ENCODE measurements at regions not wholly inside any gene's neighbourhood (a gene's known extent, or its start where the extent isn't known, plus 50 kb on each side); places are given as distances from the start of the nearest gene placed in this dataset.

DNA sequence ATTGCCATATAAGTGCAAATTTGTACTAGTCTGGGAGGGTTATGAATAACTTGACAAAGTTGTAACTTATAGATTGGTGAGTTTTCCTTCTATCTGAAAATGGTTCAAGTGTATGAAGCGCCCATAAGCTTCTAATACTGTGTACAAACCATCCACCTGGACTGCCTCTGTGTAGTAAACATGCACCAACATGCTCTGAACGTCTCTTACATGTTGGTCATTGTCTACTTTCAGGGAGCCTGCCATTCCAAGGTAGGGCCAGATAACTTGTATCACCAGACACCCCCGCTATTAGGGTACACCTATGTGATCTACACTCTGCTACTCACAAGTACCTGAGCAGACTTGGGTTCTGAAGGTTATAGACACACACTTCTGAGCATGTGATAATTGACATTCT is 735.5 kb upstream of the API5 start:
- Histone ChIP-seq H3K9me3 (no peaks in the 10 kb centered on the region), H3K4me1 (no peaks in the 10 kb centered on the region), H3K4me3 (no peak overlapping the region), H3K27me3 (no peaks in the 10 kb centered on the region), H3K9ac (ENCODE audit: low read depth in 2 of 2, low read length in 2 of 2) (no peak overlapping the region), H3K27ac (no peak overlapping the region), H3K36me3 (no peaks in the 10 kb centered on the region)
- TF ChIP-seq CTCF (IDR thresholded peaks at IDR 0.05) = no peak
- no peak for DNase-seq
- intact Hi-C loops (cut with DNase I) = no loop called here

GRCh38 chr11:42589286-42589685 is 722.5 kb upstream of the API5 start:
- Histone ChIP-seq H3K4me3 (no peak overlapping the region), H3K27ac (no peak overlapping the region), H3K4me1 (no peaks in the 10 kb centered on the region), H3K9ac (ENCODE audit: low read depth in 2 of 2, low read length in 2 of 2) (no peak overlapping the region), H3K9me3 (no peaks in the 10 kb centered on the region), H3K27me3 (no peaks in the 10 kb centered on the region), H3K36me3 (no peaks in the 10 kb centered on the region)
- no peak for TF ChIP-seq CTCF (IDR thresholded peaks at IDR 0.05)
- no peak for DNase-seq
- intact Hi-C loops (cut with DNase I) = no loop called here

DNA sequence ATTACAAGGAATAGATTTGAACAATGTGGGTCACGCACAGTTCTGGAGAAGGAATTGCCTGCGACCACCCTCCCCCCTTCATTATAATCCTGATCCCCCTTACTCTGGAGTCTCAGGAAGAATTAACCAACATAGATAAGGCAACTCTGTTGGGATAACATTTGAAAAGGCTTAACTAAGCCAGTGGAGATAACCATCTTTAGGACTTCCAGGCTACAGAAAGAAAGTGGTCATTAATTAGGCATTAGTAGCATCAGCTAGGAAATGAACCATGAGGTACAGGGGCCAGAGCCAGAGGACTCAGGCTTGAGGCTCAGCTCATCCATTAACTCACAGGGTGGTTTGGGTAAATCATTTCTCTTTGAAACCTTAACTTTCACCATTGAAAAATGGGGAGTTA is 720.0 kb upstream of the API5 start:
- no peaks in the 10 kb centered on the region for H3K27me3 ChIP-seq
- no peak overlapping the region for H3K4me3 ChIP-seq
- no peak for DNase-seq
- H3K36me3 ChIP-seq = no peaks in the 10 kb centered on the region
- no peaks in the 10 kb centered on the region for H3K4me1 ChIP-seq
- no peaks in the 10 kb centered on the region for H3K9me3 ChIP-seq
- intact Hi-C loops (cut with DNase I) = no loop called here
- H3K9ac ChIP-seq (ENCODE audit: low read depth in 2 of 2, low read length in 2 of 2) = no peak overlapping the region
- TF ChIP-seq CTCF (IDR thresholded peaks at IDR 0.05) = no peak
- H3K27ac ChIP-seq = no peak overlapping the region

DNA sequence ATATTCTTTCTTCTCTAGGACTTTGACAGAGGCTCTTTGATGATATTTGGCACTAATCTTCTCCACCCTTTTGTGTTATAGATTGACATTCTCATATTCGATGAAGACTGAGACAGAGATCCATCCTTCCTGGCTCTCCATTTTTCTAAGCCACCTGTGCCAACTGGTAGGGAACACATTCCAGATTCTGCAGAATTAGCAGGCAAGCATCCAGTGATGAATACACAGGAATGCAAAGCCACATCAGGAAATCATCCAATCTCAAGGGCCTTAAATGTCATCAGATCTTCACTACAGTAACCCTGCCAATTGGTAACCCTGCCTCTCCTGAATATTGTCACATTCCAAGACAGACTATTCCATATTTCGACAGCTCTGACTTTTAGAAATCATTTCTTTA is 718.4 kb upstream of the API5 start:
- no peaks in the 10 kb centered on the region for H3K36me3 ChIP-seq
- no peaks in the 10 kb centered on the region for H3K9me3 ChIP-seq
- no peak overlapping the region for H3K4me3 ChIP-seq
- no peaks in the 10 kb centered on the region for H3K27me3 ChIP-seq
- intact Hi-C loops (cut with DNase I) = no loop called here
- no peak overlapping the region for H3K9ac ChIP-seq (ENCODE audit: low read depth in 2 of 2, low read length in 2 of 2)
- H3K27ac ChIP-seq = no peak overlapping the region
- TF ChIP-seq CTCF (IDR thresholded peaks at IDR 0.05) = no peak
- DNase-seq = no peak
- no peaks in the 10 kb centered on the region for H3K4me1 ChIP-seq

DNA sequence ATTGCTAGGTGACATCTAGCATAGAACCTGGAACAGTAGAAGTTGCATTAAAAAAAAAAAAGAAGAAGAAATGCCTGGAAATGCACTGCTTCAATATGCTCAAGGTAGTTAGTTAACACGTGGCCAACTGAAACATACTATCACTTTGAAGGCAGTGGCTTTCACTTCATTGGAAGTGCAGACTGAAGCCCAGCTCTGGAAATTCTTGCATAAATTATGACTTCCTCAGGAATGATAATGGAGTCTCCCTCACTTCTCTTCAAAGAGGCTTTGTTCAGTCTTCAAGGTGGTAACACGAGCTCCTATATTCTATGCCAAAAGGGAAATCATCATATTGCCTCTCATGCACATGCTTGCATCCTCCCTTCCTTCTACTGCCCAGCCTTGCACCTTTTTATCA is 715.9 kb upstream of the API5 start:
- no peak for TF ChIP-seq CTCF (IDR thresholded peaks at IDR 0.05)
- Histone ChIP-seq H3K27me3 (no peaks in the 10 kb centered on the region), H3K4me3 (no peak overlapping the region), H3K9me3 (no peaks in the 10 kb centered on the region), H3K9ac (ENCODE audit: low read depth in 2 of 2, low read length in 2 of 2) (no peak overlapping the region), H3K36me3 (no peaks in the 10 kb centered on the region), H3K27ac (no peak overlapping the region), H3K4me1 (no peaks in the 10 kb centered on the region)
- DNase-seq = no peak
- intact Hi-C loops (cut with DNase I) = no loop called here
